SK-N-SH treated with all-trans-retinoic acid at 6 μM for 48 hours (cell line): ENCODE measurements at regions not wholly inside any gene's neighbourhood (a gene's known extent, or its start where the extent isn't known, plus 50 kb on each side); places are given as distances from the start of the nearest gene placed in this dataset.

Experiments
- ATAC-seq: fragments of 200-7000 bp; cut with Tn5 transposase; 3 replicates; pipeline ENCODE4 v1.9.1; 2020; ENCODE audit warnings: mild to moderate bottlenecking, moderate library complexity
- ARNTL ChIP-seq: fragments of 450-650 bp; formaldehyde crosslinking; IDR thresholded peaks from 2 replicates; pipeline ENCODE4 v1.5.0; 2020; ENCODE audit warnings: low read depth, mild to moderate bottlenecking, moderate library complexity, borderline replicate concordance
- BACH2 ChIP-seq: fragments of 250-450 bp; sonication (Bioruptor Pico); IDR thresholded peaks from 2 replicates; pipeline ENCODE4 v1.9.0; 2021; ENCODE audit warnings: mild to moderate bottlenecking, borderline replicate concordance
- CREB5 ChIP-seq: fragments of 250-450 bp; sonication (Bioruptor Pico); IDR thresholded peaks from 2 replicates; pipeline ENCODE4 v1.5.1; 2020; ENCODE audit warnings: low read depth, mild to moderate bottlenecking, moderate library complexity
- CSDC2 ChIP-seq: fragments of 250-450 bp; sonication (Bioruptor Pico); IDR thresholded peaks from 2 replicates; pipeline ENCODE4 v1.5.0; 2020; ENCODE audit warnings: mild to moderate bottlenecking, moderate library complexity
- CSRNP3 ChIP-seq: fragments of 250-450 bp; sonication (Bioruptor Pico); IDR thresholded peaks from 2 replicates; pipeline ENCODE4 v1.5.1; 2021; ENCODE audit warnings: mild to moderate bottlenecking, moderate library complexity
- ESRRG ChIP-seq: fragments of 250-450 bp; sonication (Bioruptor Pico); IDR thresholded peaks from 2 replicates; pipeline ENCODE4 v1.6.1; 2021; ENCODE audit warnings: mild to moderate bottlenecking
- GLIS3 ChIP-seq: fragments of 250-450 bp; sonication (Bioruptor Pico); IDR thresholded peaks from 2 replicates; pipeline ENCODE4 v1.5.0; 2020; ENCODE audit warnings: mild to moderate bottlenecking, moderate library complexity
- ISL1 ChIP-seq: fragments of 250-450 bp; sonication (Bioruptor Pico); IDR thresholded peaks from 2 replicates; pipeline ENCODE4 v2.1.2; 2022; ENCODE audit warnings: mild to moderate bottlenecking, moderate library complexity
- PATZ1 ChIP-seq: fragments of 250-450 bp; sonication (Bioruptor Pico); IDR thresholded peaks from 2 replicates; pipeline ENCODE4 v1.8.0; 2020; ENCODE audit warnings: mild to moderate bottlenecking, moderate library complexity, borderline replicate concordance
- PPARA ChIP-seq: fragments of 250-450 bp; sonication (Bioruptor Pico); IDR thresholded peaks from 2 replicates; pipeline ENCODE4 v1.5.0; 2020; ENCODE audit warnings: mild to moderate bottlenecking, borderline replicate concordance
- RARB ChIP-seq: fragments of 250-450 bp; sonication (Bioruptor Pico); IDR thresholded peaks from 2 replicates; pipeline ENCODE4 v1.8.0; 2021; ENCODE audit warnings: mild to moderate bottlenecking, moderate library complexity
- SNAI2 ChIP-seq: fragments of 250-450 bp; sonication (Bioruptor Pico); IDR thresholded peaks from 2 replicates; pipeline ENCODE4 v1.5.0; 2020; ENCODE audit warnings: mild to moderate bottlenecking, moderate library complexity
- TOX ChIP-seq: fragments of 250-450 bp; sonication (Bioruptor Pico); IDR thresholded peaks from 2 replicates; pipeline ENCODE4 v1.8.0; 2021; ENCODE audit warnings: mild to moderate bottlenecking, moderate library complexity, borderline replicate concordance
- ZC3H10 ChIP-seq: fragments of 250-450 bp; sonication (Bioruptor Pico); IDR thresholded peaks from 2 replicates; pipeline ENCODE4 v1.5.1; 2021; ENCODE audit warnings: mild to moderate bottlenecking, moderate library complexity
- ZFP3 ChIP-seq: fragments of 250-450 bp; sonication (Bioruptor Pico); IDR thresholded peaks from 2 replicates; pipeline ENCODE4 v1.5.0; 2020; ENCODE audit warnings: mild to moderate bottlenecking, moderate library complexity
- ZNF565 ChIP-seq: fragments of 450-650 bp; formaldehyde crosslinking; conservative IDR thresholded peaks from 2 replicates; pipeline ENCODE4 v1.5.0; 2020; ENCODE audit warnings: low read depth, mild to moderate bottlenecking, moderate library complexity
- ZNF70 ChIP-seq: fragments of 450-650 bp; formaldehyde crosslinking; IDR thresholded peaks from 2 replicates; pipeline ENCODE4 v1.5.0; 2020; ENCODE audit warnings: mild to moderate bottlenecking, moderate library complexity
- ZNF8 ChIP-seq: fragments of 450-650 bp; formaldehyde crosslinking; IDR thresholded peaks from 2 replicates; pipeline ENCODE4 v1.5.0; 2020; ENCODE audit warnings: mild to moderate bottlenecking, moderate library complexity
- TF ChIP-seq, protein P1 (sequence below): fragments of 250-450 bp; sonication (Bioruptor Pico); IDR thresholded peaks from 2 replicates; pipeline ENCODE4 v1.8.0; 2021; ENCODE audit warnings: low read depth, mild to moderate bottlenecking, moderate library complexity, borderline replicate concordance
- TF ChIP-seq, protein P2 (sequence below): fragments of 250-450 bp; sonication (Bioruptor Pico); IDR thresholded peaks from 2 replicates; pipeline ENCODE4 v1.5.0; 2020; ENCODE audit warnings: mild to moderate bottlenecking, moderate library complexity

DNA sequence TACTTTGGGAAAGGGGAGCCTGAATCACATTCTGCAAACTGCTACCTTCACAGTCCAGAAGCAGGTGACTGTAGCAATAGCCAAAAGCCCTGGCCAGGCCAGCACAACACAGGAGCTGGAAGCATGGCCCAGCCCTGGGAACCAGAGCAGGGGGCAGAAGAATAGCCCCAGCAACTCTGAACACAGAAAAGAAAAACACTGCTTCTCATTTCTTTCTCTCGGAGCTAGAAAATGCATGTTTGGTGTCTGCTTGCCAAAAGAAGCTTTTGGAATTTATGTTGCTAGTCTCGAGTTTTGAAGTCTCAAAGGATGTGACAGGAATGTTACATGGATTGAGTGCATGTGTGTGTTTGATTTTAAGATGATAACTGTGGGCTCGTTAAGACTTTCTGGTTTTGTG is 79.8 kb upstream of the SCAF8 start:
- TF ChIP-seq SNAI2 (CRISPR knock-in tag) (no peak), ISL1 (CRISPR knock-in tag) (0 out of 2 replicates have a peak, but pooled peaks have one; percentile 8)
- TF ChIP-seq, all 23 proteins: peak for 1
- peak; percentile 76 for ATAC-seq

GRCh38 chr6:154653853-154654252 is 79.4 kb upstream of the SCAF8 start:
- peak; percentile 89 for ATAC-seq

DNA sequence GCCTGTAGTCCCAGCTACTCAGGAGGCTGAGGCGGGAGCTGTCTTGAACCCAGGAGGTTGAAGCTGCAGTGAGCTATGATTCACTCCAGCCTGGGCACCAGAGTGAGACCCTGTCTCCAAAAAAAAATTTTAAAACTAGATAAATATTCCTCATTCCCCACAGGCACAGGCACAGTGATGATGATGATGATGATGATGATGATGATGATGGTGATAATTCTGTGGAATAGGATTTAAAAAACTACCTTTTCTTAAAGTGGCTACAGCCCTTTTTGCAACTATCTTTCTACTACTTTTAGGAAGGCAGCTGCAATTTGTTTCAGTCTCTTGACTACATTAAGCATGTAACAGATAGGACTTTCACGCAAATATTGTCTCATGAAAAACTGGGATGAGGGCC is 76.6 kb upstream of the SCAF8 start:
- ATAC-seq, result no peak
- TF ChIP-seq, protein P1, sequence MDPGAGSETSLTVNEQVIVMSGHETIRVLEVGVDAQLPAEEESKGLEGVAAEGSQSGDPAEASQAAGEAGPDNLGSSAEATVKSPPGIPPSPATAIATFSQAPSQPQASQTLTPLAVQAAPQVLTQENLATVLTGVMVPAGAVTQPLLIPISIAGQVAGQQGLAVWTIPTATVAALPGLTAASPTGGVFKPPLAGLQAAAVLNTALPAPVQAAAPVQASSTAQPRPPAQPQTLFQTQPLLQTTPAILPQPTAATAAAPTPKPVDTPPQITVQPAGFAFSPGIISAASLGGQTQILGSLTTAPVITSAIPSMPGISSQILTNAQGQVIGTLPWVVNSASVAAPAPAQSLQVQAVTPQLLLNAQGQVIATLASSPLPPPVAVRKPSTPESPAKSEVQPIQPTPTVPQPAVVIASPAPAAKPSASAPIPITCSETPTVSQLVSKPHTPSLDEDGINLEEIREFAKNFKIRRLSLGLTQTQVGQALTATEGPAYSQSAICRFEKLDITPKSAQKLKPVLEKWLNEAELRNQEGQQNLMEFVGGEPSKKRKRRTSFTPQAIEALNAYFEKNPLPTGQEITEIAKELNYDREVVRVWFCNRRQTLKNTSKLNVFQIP (CRISPR knock-in tag), result no peak
- no peak for TF ChIP-seq ZNF565 (CRISPR knock-in tag)
- no peak for TF ChIP-seq ARNTL (CRISPR knock-in tag)
- TF ChIP-seq CSDC2, result no peak
- no peak for TF ChIP-seq GLIS3 (CRISPR knock-in tag)
- no peak for TF ChIP-seq ZC3H10
- TF ChIP-seq ZFP3 (CRISPR knock-in tag), result no peak
- TF ChIP-seq BACH2 (CRISPR knock-in tag), result no peak

More at GRCh38 chr6:154653853-154654252, 79.4 kb upstream of the SCAF8 start:
- no peak for TF ChIP-seq GLIS3 (CRISPR knock-in tag)
- TF ChIP-seq ZC3H10, result no peak
- TF ChIP-seq ISL1 (CRISPR knock-in tag), result no peak
- TF ChIP-seq CSRNP3 (CRISPR knock-in tag), result no peak
- no peak for TF ChIP-seq PATZ1 (CRISPR knock-in tag)
- TF ChIP-seq CREB5 (CRISPR knock-in tag), result no peak
- no peak for TF ChIP-seq ZFP3 (CRISPR knock-in tag)
- no peak for TF ChIP-seq PPARA
- no peak for TF ChIP-seq ZNF70
- TF ChIP-seq, protein P1 (CRISPR knock-in tag), result no peak
- no peak for TF ChIP-seq ZNF8 (CRISPR knock-in tag)
- TF ChIP-seq RARB (CRISPR knock-in tag), result no peak
- TF ChIP-seq, protein P2, sequence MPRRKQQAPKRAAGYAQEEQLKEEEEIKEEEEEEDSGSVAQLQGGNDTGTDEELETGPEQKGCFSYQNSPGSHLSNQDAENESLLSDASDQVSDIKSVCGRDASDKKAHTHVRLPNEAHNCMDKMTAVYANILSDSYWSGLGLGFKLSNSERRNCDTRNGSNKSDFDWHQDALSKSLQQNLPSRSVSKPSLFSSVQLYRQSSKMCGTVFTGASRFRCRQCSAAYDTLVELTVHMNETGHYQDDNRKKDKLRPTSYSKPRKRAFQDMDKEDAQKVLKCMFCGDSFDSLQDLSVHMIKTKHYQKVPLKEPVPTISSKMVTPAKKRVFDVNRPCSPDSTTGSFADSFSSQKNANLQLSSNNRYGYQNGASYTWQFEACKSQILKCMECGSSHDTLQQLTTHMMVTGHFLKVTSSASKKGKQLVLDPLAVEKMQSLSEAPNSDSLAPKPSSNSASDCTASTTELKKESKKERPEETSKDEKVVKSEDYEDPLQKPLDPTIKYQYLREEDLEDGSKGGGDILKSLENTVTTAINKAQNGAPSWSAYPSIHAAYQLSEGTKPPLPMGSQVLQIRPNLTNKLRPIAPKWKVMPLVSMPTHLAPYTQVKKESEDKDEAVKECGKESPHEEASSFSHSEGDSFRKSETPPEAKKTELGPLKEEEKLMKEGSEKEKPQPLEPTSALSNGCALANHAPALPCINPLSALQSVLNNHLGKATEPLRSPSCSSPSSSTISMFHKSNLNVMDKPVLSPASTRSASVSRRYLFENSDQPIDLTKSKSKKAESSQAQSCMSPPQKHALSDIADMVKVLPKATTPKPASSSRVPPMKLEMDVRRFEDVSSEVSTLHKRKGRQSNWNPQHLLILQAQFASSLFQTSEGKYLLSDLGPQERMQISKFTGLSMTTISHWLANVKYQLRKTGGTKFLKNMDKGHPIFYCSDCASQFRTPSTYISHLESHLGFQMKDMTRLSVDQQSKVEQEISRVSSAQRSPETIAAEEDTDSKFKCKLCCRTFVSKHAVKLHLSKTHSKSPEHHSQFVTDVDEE (CRISPR knock-in tag), result no peak
- no peak for TF ChIP-seq ZNF565 (CRISPR knock-in tag)
- no peak for TF ChIP-seq ESRRG (CRISPR knock-in tag)
- TF ChIP-seq TOX (CRISPR knock-in tag), result no peak
